HepG2 (cell line): ENCODE measurements at regions not wholly inside any gene's neighbourhood (a gene's known extent, or its start where the extent isn't known, plus 50 kb on each side); places are given as distances from the start of the nearest gene placed in this dataset.

Experiments
- ATAC-seq: fragments of 200-7000 bp; cut with Tn5 transposase; 3 replicates; pipeline ENCODE4 v1.9.1; 2020; ENCODE audit warnings: mild to moderate bottlenecking, moderate library complexity
- BruUV-seq: library from RNA; stranded (reverse); fragments of 400-500 nt; replicated peaks from 2 replicates; lab custom pipeline; 2021; lab: Mats Ljungman, UMichigan
- CTCF ChIA-PET: fragments of 300-600 bp; formaldehyde crosslinking; extraction: SDS; loops from one replicate; lab custom pipeline; 2021; ENCODE audit warnings: low total read pairs, inconsistent platforms, low intra/inter-chr PET ratio; lab: Yijun Ruan, JAX
- POLR2A ChIA-PET: fragments of 350-600 bp; sonication (Branson Sonifier 250); formaldehyde crosslinking; loops from one replicate; lab custom pipeline; 2020; ENCODE audit warnings: antibody characterized with exemption, inconsistent platforms; lab: Yijun Ruan, JAX
- DNase-seq: peaks from one replicate; pipeline ENCODE4 v3.0.0-alpha.2; 2015; ENCODE audit warnings: low spot score
- FAIRE-seq: peaks from 3 replicates; lab custom pipeline; 2011; peaks lifted over from hg19 to GRCh38; lab: Jason Lieb, UNC
- H2AFZ ChIP-seq: one replicate; pipeline ENCODE4 v1.6.1; 2011; ENCODE audit warnings: low read length, inconsistent platforms
- H3K27ac ChIP-seq: fragments of 300-600 bp; 3 replicates; pipeline ENCODE4 v1.8.0; 2011; ENCODE audit warnings: mixed run types, mild to moderate bottlenecking, mixed read lengths, low read length, inconsistent platforms; ENCODE audit not compliant: insufficient read depth; ENCODE audit errors: extremely low read length
- H3K27me3 ChIP-seq, 2 experiments: fragments of 200-600 bp in 1 of 2; 2 replicates in 1 of 2; 3 replicates in 1 of 2; pipeline versions ENCODE4 v1.6.0 to v1.8.0; 2011; ENCODE audit warnings: low read length in 2 of 2, mild to moderate bottlenecking in 2 of 2, moderate library complexity in 2 of 2, inconsistent platforms in 1 of 2; ENCODE audit not compliant: insufficient read depth in 2 of 2, control insufficient read depth in 1 of 2
- H3K36me3 ChIP-seq, 2 experiments: fragments of 200-600 bp in 1 of 2; replicated peaks in 1 of 2; 2 replicates in 1 of 2; 3 replicates in 1 of 2; pipeline versions ENCODE4 v1.5.1 to v1.8.0; 2011; ENCODE audit warnings: low read length in 2 of 2, inconsistent platforms in 1 of 2; ENCODE audit not compliant: insufficient read depth in 2 of 2, control insufficient read depth in 1 of 2
- H3K4me1 ChIP-seq: 2 replicates; pipeline ENCODE4 v1.5.1; 2012; ENCODE audit warnings: low read length, inconsistent platforms; ENCODE audit not compliant: insufficient read depth
- H3K4me2 ChIP-seq: 2 replicates; pipeline ENCODE4 v1.6.0; 2011; ENCODE audit warnings: low read depth, low read length, inconsistent platforms
- H3K4me3 ChIP-seq, 3 experiments: fragments of 200-600 bp in 1 of 3; sonication (generic), shearing (Covaris generic) in 1 of 3; replicated peaks in 1 of 3; 2 replicates each; pipeline ENCODE4 v1.5.1; 2011 to 2016; ENCODE audit warnings: low read length in 3 of 3, inconsistent platforms in 2 of 3, low read depth in 2 of 3, mild to moderate bottlenecking in 2 of 3, control low read depth in 1 of 3, mixed read lengths in 1 of 3; ENCODE audit not compliant: insufficient read depth in 1 of 3
- H3K79me2 ChIP-seq: one replicate; pipeline ENCODE4 v1.6.1; 2011; ENCODE audit warnings: low read length, inconsistent platforms; ENCODE audit not compliant: insufficient read depth
- H3K9ac ChIP-seq: 2 replicates; pipeline ENCODE4 v1.6.0; 2011; ENCODE audit warnings: mild to moderate bottlenecking, low read depth, low read length, inconsistent platforms; ENCODE audit not compliant: insufficient read depth
- H3K9me3 ChIP-seq: 2 replicates; pipeline ENCODE4 v1.5.1; 2012; ENCODE audit warnings: mild to moderate bottlenecking, low read length
- H4K20me1 ChIP-seq: 2 replicates; pipeline ENCODE4 v1.6.0; 2011; ENCODE audit warnings: inconsistent platforms, mild to moderate bottlenecking, low read length, moderate library complexity; ENCODE audit not compliant: insufficient read depth
- ARNT ChIP-seq: fragments of 450-650 bp; IDR thresholded peaks from 2 replicates; pipeline ENCODE4 v1.6.1; 2017
- CBX5 ChIP-seq: sonication (generic); formaldehyde crosslinking; IDR thresholded peaks from 2 replicates; pipeline ENCODE4 v1.4.0; 2020; ENCODE audit warnings: missing genetic modification reagents, borderline replicate concordance
- CCDC6 ChIP-seq: sonication (generic); formaldehyde crosslinking; IDR thresholded peaks from 2 replicates; pipeline ENCODE4 v1.8.1; 2022; ENCODE audit warnings: mild to moderate bottlenecking, missing genetic modification reagents, moderate library complexity
- CEBPG ChIP-seq: IDR thresholded peaks from 2 replicates; pipeline ENCODE4 v1.6.1; 2016
- HMG20B ChIP-seq: conservative IDR thresholded peaks from 2 replicates; pipeline ENCODE4 v1.6.1; 2016; ENCODE audit warnings: missing genetic modification reagents, missing compliant biosample characterization
- HNRNPH1 ChIP-seq: fragments of 200-400 bp; formaldehyde crosslinking; optimal IDR thresholded peaks from 2 replicates; pipeline ENCODE3; 2017; ENCODE audit warnings: mild to moderate bottlenecking, low read depth, low read length
- HNRNPUL1 ChIP-seq: fragments of 200-400 bp; formaldehyde crosslinking; IDR thresholded peaks from 2 replicates; pipeline ENCODE4 v1.6.1; 2017; ENCODE audit warnings: low read depth, mild to moderate bottlenecking, low read length, moderate library complexity
- SRF ChIP-seq: IDR thresholded peaks from 2 replicates; pipeline ENCODE4 v1.6.1; 2011; ENCODE audit warnings: mild to moderate bottlenecking, low read depth, low read length, moderate library complexity
- TFDP1 ChIP-seq: IDR thresholded peaks from 2 replicates; pipeline ENCODE4 v1.6.1; 2016; ENCODE audit warnings: missing compliant biosample characterization, missing genetic modification reagents, borderline replicate concordance
- THAP7 ChIP-seq: sonication (generic); formaldehyde crosslinking; IDR thresholded peaks from 2 replicates; pipeline ENCODE4 v1.8.1; 2023; ENCODE audit warnings: mild to moderate bottlenecking, missing genetic modification reagents
- ZMAT5 ChIP-seq: sonication (generic); formaldehyde crosslinking; IDR thresholded peaks from 2 replicates; pipeline ENCODE4 v1.5.0; 2020; ENCODE audit warnings: mild to moderate bottlenecking, low read depth, missing genetic modification reagents, borderline replicate concordance
- ZNF101 ChIP-seq: sonication (generic); formaldehyde crosslinking; IDR thresholded peaks from 2 replicates; pipeline ENCODE4 v1.4.0; 2020; ENCODE audit warnings: mild to moderate bottlenecking, low read depth, missing genetic modification reagents, borderline replicate concordance
- ZNF383 ChIP-seq: sonication (generic); formaldehyde crosslinking; IDR thresholded peaks from 2 replicates; pipeline ENCODE4 v1.4.0; 2020; ENCODE audit warnings: missing genetic modification reagents, mild to moderate bottlenecking, borderline replicate concordance
- ZNF510 ChIP-seq: sonication (generic); formaldehyde crosslinking; IDR thresholded peaks from 2 replicates; pipeline ENCODE4 v1.4.0; 2020; ENCODE audit warnings: low read depth, mild to moderate bottlenecking, missing genetic modification reagents
- ZNF639 ChIP-seq: conservative IDR thresholded peaks from 2 replicates; pipeline ENCODE4 v1.6.1; 2018; ENCODE audit warnings: missing genetic modification reagents
- ZNF747 ChIP-seq: sonication (generic); formaldehyde crosslinking; IDR thresholded peaks from 2 replicates; pipeline ENCODE4 v1.8.1; 2023; ENCODE audit warnings: missing genetic modification reagents, mild to moderate bottlenecking, borderline replicate concordance
- WGBS: methylation state at CpG from one replicate; pipeline ENCODE4 v1.1.6; 2017; ENCODE audit warnings: low lambda C conversion rate; 5-methylcytosine and 5-hydroxymethylcytosine counted together
- in situ Hi-C: cut with HindIII; loops from 2 replicates; pipeline ENCODE4 v1.10.0; 2017; ENCODE audit warnings: low pct_unique_long_range_greater_than_20kb; ENCODE audit not compliant: extremely low pct_ligation_motif_present
- intact Hi-C: fragments of 100-400 bp; cut with micrococcal nuclease; formaldehyde crosslinking; loops from one replicate; pipeline ENCODE4 v1.10.0; 2022; ENCODE audit not compliant: unreplicated experiment
- TF ChIP-seq, protein P1 (sequence below): sonication (generic); formaldehyde crosslinking; IDR thresholded peaks from 2 replicates; pipeline ENCODE4 v1.5.0; 2020; ENCODE audit warnings: missing genetic modification reagents, mild to moderate bottlenecking, borderline replicate concordance

- DNase-seq: no peak
- intact Hi-C loops: no loop called here
- Histone ChIP-seq H3K79me2 (no peaks in the 10 kb centered on the region), H3K9me3 (no peaks in the 10 kb centered on the region), H2AFZ (no peak overlapping the region), H3K9ac (no peak overlapping the region), H3K4me1 (no peaks in the 10 kb centered on the region), H3K27ac (no peak overlapping the region), H3K27me3 (no peaks in the 10 kb centered on the region), H3K4me2 (no peak overlapping the region), H3K36me3 (no peaks in the 10 kb centered on the region), H3K4me3 (no peak overlapping the region), H4K20me1 (no peaks in the 10 kb centered on the region)
- TF ChIP-seq ZNF639 (no peak), CBX5 (no peak), ZNF510 (no peak), THAP7 (CRISPR knock-in tag) (no peak), ZNF747 (CRISPR knock-in tag) (no peak), HNRNPUL1 (no peak), HMG20B (CRISPR knock-in tag) (no peak), ZNF101 (CRISPR knock-in tag) (no peak), SRF (no peak), HNRNPH1 (no peak), TFDP1 (CRISPR knock-in tag) (no peak), ZNF383 (CRISPR knock-in tag) (no peak), CEBPG (CRISPR knock-in tag) (no peak), ARNT (no peak), CCDC6 (CRISPR knock-in tag) (no peak), ZMAT5 (CRISPR knock-in tag) (no peak)
- TF ChIP-seq, protein P1, sequence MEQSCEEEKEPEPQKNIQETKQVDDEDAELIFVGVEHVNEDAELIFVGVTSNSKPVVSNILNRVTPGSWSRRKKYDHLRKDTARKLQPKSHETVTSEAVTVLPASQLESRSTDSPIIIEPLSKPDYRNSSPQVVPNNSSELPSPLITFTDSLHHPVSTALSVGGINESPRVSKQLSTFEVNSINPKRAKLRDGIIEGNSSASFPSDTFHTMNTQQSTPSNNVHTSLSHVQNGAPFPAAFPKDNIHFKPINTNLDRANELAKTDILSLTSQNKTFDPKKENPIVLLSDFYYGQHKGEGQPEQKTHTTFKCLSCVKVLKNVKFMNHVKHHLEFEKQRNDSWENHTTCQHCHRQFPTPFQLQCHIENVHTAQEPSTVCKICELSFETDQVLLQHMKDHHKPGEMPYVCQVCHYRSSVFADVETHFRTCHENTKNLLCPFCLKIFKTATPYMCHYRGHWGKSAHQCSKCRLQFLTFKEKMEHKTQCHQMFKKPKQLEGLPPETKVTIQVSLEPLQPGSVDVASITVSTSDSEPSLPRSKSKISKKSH (CRISPR knock-in tag): no peak
- no peak for FAIRE-seq
- ATAC-seq: no peak
- in situ Hi-C loops: no loop called here
- no TSS peak for BruUV-seq
- 6% methylated on average over 3 of the region's 3 CpGs for WGBS
- ChIA-PET POLR2A (no interaction called here), CTCF (no interaction called here)
Measured at GRCh38 chr5:105530716-105531261, 1968.2 kb upstream of the NUDT12 start.
